ENCODE measurements at regions not wholly inside any gene's neighbourhood (a gene's known extent, or its start where the extent isn't known, plus 50 kb on each side); places are given as distances from the start of the nearest gene placed in this dataset.

- TF ChIP-seq CTCF (conservative IDR thresholded peaks at IDR 0.05; ENCODE audit: low read depth, low read length) (no peak), EZH2 (IDR thresholded peaks at IDR 0.05; ENCODE audit: borderline replicate concordance, low read depth, low read length, poor library complexity, severe bottlenecking) (no peak)
These were observed 176.6 kb upstream of the DAB1 start for GRCh38 chr1:57600424-57600823.
